NCI-H2171 treated with DMSO at 0.1 percent for 48 hours (cell line): ENCODE measurements at regions not wholly inside any gene's neighbourhood (a gene's known extent, or its start where the extent isn't known, plus 50 kb on each side); places are given as distances from the start of the nearest gene placed in this dataset.

Experiments used
- DNase-seq: peaks from one replicate; lab custom pipeline; 2025; lab: John Stamatoyannopoulos, UW

DNA sequence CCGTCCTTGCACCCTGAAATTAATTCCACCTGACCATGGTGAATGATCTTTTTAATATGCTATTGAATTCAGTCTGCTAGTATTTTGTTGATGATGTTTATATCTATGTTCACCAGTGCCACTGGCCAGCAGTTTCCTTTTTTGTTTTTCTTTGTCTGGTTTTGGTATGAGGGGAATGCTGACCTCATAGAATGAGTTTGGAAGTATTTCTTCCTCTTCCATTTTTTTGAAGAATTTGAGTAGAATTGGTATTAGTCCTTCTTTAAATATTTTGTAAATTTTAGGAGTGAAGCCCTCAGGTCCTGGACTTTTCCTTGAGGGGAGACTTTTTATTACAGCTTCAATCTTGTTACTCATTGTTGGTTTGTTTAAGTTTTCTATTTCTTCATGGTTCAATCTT is 231.6 kb downstream of the MRPL39 start:
- DNase-seq = no peak

DNA sequence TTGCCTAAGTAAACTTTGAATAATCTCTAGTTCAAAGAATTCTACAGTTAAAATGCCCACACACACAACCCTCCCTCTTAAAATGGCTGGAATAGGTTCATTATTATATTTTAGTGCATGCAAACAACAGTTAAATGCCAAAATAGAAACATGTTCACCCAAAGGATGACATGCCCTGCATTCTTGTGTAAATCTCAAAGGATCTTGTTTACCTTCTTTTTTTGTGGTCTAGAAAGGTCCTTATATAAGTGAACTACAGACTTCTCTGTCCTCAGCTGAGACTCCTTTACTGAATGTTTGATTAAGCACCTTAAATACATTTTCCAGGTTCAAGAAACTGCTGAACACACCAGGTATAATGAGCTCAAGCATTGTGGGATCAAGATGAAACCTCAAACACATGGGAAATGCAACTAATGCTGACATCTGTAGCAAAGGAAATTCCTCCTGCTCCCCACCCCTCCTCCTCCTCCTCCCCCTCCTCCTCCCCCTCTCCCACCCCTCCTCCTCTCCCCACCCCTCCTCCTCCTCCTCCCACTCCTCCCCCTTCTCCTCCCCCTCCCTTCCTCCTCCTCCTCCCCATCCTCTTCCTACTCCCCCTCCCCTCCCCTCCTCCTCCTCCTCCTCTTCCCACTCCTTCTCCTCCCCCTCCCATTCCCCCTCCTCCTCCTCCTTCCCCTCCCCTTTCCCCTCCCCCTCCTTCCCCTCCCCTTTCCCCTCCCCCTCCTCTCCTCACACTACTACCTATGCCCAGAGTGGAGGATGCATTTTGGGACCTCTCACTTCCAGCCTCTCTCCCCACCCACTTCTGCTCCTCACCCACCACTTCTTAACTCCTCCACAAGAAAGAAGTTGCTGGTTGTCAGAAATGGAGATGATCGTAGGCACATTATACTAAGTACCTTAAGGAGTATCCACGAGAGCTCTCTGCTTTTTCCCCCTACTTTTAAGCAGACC is 233.9 kb downstream of the MRPL39 start:
- DNase-seq = no peak

- DNase-seq = no peak
These were observed 235.3 kb downstream of the MRPL39 start for GRCh38 chr21:25371841-25372425.

DNA sequence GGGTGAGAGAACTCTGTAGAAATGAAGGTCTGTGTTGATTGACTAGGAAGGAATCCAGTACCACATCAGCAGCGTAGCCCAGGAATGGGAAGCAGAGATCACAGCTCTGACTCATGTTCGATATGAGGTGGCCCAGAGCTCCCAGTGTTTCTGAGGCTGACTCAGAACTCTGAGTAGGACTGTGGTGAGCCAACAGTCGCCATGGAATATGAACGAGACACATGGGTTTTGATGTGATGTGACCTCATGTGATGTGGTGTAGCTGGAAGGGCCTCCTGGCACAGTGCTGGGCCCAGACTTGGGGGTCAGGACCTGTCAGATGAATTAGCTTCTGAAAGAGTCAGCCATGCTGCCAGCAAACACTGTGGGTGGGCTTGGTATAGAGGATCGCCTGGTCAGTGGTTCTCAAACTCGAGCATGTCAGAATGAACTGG is 237.0 kb downstream of the MRPL39 start:
- no peak for DNase-seq

DNA sequence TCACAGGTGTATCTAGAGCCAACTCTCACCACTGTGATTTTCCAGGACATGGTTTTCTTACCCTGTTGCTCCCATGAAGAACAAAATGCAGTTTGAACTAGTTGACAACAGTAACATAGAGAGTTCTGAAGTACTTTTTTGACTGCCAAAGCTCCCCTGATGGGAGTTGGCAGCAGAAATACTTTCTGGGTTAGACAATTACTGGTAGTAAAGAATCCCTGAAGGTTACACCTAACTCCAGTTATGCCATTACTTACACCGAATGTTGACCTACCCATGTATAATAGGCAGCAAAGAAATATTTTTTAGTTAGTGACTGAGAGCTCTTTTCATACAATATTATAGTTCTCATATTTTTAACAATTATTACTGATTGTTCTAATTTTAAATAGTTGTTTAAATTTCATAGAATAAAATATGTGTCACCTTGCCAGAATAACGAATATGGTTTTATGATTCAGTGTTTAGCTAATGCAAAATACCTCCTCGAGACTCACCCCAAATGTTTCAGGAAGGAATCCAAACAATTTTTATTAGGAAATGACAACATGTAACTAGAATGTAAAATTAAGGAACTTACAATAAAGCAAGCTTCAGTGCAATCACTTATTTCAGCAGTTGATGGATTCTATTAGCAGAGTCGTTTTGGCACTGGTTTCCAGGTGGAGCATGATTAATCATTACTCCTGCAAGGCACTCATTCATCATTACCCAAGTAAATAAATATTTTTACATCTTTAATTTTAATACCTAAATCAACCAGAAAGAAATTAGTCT is 237.6 kb downstream of the MRPL39 start:
- DNase-seq = no peak

- no peak for DNase-seq
These were observed 238.8 kb downstream of the MRPL39 start for GRCh38 chr21:25368531-25368930.

- no peak for DNase-seq
These were observed 241.2 kb downstream of the MRPL39 start for GRCh38 chr21:25366116-25366515.

GRCh38 chr21:25362375-25363267 is 244.7 kb downstream of the MRPL39 start:
- DNase-seq = no peak

DNA sequence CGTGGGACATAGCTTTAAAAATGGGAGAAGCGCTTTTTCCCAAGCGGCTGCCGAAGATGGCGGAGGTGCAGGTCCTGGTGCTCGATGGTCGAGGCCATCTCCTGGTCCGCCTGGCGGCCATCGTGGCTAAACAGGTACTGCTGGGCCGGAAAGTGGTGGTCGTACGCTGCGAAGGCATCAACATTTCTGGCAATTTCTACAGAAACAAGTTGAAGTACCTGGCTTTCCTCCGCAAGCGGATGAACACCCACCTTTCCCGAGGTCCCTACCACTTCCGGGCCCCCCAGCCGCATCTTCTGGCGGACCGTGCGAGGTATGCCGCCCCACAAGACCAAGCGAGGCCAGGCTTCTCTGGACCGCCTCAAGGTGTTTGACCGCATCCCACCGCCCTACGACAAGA is 245.5 kb downstream of the MRPL39 start:
- no peak for DNase-seq

- no peak for DNase-seq
These were observed 246.2 kb downstream of the MRPL39 start for GRCh38 chr21:25361097-25361496.

DNA sequence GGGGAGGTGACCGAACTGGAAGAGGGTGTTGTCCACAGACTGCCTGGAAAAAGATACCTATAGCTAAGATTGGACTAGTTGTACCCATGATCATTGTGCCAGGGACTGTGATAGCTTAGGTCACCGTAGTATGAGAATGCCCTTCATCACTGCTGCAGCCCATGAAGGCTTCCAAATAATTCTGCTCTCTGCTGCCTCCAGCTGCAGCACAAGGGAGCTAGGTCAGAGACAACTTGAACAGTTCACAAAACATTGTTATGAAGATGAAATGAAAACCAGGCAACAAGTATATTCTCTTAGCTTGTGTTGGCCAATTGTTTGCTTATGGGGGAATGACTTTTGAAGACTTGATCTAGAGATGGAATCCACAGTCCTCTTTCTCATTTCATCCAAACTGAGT is 246.7 kb downstream of the MRPL39 start:
- DNase-seq = no peak

GRCh38 chr21:25359724-25360123 is 247.6 kb downstream of the MRPL39 start:
- DNase-seq = no peak

GRCh38 chr21:25350056-25350455 is 257.2 kb downstream of the MRPL39 start:
- DNase-seq = no peak

DNA sequence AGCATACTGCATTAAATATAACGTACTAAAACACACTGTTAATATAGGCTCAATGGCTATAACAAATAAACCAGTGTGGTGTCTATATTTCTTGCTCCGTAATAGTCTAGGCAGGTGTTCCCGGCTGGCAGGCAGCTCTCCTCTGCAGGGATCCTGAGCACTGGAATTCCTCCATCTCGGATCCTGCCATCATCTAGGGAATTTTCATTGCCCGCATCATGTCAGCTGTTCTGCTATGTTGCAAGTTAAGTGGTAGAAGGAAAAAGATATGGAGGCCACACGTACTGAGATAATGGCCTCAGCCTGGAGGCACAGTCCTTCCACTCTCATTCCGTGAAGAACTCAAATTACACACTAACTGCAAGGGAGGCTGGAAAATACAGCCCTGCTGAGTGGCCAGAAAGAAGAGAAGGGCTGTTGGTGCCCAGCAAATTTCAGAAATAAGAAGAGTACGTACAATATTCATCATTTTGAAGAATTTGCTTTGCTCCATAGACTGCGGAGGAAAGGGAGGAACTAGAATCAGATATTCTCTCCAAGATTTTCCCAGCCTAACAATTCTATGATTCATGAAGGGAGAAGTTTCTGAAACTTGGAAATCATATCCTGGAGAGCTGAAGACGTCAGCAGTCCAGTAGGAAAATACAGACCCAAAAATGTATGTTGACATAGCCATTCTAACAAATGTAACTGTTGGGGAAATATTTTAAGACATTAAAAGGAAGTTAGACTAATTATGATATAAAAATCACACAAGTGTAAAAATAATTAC is 263.3 kb downstream of the MRPL39 start:
- no peak for DNase-seq

DNA sequence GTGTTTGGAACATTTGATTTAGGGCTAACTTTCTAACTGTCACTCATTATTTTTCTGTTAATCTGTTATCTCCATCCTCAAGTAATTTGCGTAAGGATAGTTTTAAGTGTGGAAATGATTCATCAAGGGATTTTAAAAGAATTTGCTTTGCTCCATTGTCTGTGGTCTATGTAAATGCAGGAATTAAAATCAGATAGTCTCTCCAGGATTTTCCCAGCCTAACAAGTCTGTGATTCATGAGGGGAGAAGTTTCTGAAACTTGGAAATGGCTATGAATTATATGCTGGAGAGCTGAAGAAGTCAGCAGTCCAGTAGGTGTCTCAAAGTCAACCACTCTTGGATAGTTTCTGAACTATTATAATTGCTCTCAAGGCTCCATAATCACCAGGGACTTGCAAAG is 264.5 kb downstream of the MRPL39 start:
- DNase-seq = no peak

DNA sequence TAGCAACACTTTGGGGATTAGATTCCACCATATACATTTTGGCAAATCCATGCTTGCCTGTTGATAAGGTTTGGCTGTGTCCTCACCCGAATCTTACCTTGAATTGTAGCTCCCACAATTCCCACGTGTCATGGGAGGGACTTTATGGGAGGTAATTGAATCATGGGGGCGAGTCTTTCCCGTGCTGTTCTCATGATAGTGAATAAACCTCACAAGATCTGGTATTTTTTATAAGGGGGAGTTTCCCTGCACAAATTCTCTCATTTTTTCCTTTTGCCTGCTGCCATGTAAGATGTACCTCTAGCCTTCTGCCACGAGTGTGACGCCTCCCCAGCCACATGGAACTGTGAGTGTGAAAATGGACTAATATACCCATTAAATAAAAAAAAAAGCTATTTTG is 265.3 kb downstream of the MRPL39 start:
- no peak for DNase-seq

DNA sequence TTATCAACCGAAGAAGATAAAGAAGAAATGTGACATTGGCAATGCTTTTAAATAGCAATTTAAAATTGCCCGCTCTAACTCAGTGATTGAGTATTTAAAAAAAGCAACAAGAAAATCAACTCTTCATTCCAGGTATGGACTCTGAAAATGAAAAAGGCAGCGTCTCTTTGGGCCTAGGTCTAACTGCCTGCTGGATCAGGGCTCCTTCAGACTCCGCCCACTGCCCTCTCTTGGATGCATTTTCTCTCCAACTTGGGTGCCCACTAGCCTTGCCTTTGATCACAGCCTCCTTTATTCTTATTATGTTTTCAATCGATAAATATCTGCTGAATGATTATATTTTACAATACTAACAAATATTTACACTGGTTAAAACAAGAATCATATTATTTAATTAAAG is 268.9 kb downstream of the MRPL39 start:
- DNase-seq = no peak

DNA sequence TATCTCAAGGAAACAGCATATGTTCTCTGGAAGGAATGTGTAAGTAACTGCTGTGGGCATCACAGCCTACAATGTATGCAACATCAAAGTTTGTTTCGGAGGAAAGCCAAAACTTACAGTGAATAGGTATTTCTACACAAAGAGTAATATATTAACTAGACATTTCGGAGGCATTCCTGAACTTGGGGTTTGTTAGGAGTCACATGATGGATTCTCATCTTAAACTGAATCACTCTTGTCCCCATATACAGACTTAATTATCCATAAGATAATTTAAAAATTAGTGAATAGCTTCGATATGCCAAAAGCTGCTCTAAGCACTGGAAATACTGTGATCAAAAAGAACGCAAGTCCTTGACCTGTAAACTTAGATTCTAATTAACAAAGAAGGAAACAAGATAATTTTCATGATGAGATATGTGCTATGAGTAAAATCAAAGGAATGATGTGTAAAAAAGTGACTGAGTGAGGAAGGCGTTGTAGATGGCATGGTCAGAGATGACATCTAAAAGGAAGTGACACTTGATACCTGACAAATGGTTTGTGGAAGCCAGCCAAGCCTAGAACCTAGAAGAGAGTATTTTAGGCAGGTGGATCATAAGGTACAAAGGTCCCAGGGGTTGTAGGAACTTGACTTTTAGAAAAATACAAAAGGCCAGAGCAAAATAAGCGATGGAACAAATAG is 273.1 kb downstream of the MRPL39 start:
- DNase-seq = no peak

GRCh38 chr21:25331286-25331685 is 276.0 kb downstream of the MRPL39 start:
- no peak for DNase-seq

GRCh38 chr21:25330266-25330665 is 277.0 kb downstream of the MRPL39 start:
- no peak for DNase-seq
